ENCODE measurements at regions not wholly inside any gene's neighbourhood (a gene's known extent, or its start where the extent isn't known, plus 50 kb on each side); places are given as distances from the start of the nearest gene placed in this dataset.

DNA sequence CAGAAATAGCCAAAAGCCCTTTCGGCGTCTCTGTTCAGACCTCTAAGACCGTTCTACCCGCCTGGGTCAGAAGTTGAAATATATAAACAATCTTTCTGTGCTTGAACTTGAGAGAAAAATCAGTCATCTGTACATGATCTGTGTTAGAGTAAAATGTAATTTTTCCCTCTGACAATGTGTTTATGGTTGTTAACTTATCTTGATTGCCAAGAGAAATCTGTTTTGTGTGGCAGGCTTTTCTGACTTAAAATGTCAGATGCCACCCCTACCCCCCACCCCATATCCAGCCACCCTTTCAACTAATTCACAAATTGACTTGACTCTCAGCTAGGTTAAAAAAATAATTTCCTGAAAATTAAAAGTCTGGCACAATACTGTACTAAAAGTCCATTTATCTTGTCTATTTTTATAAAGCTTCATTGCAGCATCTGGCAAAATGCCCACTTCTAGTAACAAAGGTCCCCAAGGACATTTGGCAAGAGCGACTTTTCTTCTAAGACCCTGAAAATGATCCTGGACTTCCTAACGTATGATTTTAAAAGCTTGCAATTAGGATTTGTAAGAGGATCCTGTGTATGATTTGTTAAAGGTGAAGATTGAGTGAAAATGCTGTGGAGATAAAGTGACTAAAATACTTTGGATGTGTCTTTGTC is 304.2 kb downstream of the EPHA4 start:
- no peak for DNase-seq (ENCODE audit: extremely low read depth in 1 of 4, low spot score in 3 of 4)
- intact Hi-C loops (cut with micrococcal nuclease), result no loop called here
- ATAC-seq, result no peak
- Histone ChIP-seq H3K36me3 (ENCODE audit: control insufficient read depth, insufficient read depth, low read length) (no peaks in the 10 kb centered on the region), H3K9ac (ENCODE audit: insufficient read depth in 1 of 2, low read depth in 2 of 2, low read length in 2 of 2) (no peak overlapping the region), H3K4me2 (ENCODE audit: insufficient read depth, low read length) (no peak overlapping the region), H4K20me1 (replicated peaks; ENCODE audit: control insufficient read depth, insufficient read depth, low read length) (no peaks in the 10 kb centered on the region), H3K27ac (ENCODE audit: extremely low read depth, low read depth, low read length) (no peak overlapping the region), H3K4me3 (no peak overlapping the region), H3K9me3 (replicated peaks; ENCODE audit: control insufficient read depth, insufficient read depth, low read depth, low read length) (no peaks in the 10 kb centered on the region), H3K79me2 (ENCODE audit: control insufficient read depth, insufficient read depth, low read length) (no peaks in the 10 kb centered on the region), H3K27me3 (ENCODE audit: control insufficient read depth in 2 of 2, insufficient read depth in 2 of 2, low read length in 2 of 2) (no peaks in the 10 kb centered on the region), H3K4me1 (replicated peaks in 1 of 2; ENCODE audit: control insufficient read depth in 2 of 2, insufficient read depth in 2 of 2, low read length in 2 of 2) (no peaks in the 10 kb centered on the region), H2AFZ (ENCODE audit: low read depth, low read length) (no peak overlapping the region), H3K9me1 (ENCODE audit: control insufficient read depth, insufficient read depth, low read length) (no peaks in the 10 kb centered on the region)
- no TSS peak for BruUV-seq (replicated peaks)
- in situ Hi-C loops (cut with MboI), result no loop called here
- ChIA-PET CTCF (ENCODE audit: low intra/inter-chr PET ratio) (no interaction called here), POLR2A (no interaction called here)
- WGBS (ENCODE audit: insufficient coverage, low coverage, missing lambda C conversion rate), result 2% methylated on average over 6 of the region's 6 CpGs
- FAIRE-seq, result no peak
- TF ChIP-seq, protein P1, sequence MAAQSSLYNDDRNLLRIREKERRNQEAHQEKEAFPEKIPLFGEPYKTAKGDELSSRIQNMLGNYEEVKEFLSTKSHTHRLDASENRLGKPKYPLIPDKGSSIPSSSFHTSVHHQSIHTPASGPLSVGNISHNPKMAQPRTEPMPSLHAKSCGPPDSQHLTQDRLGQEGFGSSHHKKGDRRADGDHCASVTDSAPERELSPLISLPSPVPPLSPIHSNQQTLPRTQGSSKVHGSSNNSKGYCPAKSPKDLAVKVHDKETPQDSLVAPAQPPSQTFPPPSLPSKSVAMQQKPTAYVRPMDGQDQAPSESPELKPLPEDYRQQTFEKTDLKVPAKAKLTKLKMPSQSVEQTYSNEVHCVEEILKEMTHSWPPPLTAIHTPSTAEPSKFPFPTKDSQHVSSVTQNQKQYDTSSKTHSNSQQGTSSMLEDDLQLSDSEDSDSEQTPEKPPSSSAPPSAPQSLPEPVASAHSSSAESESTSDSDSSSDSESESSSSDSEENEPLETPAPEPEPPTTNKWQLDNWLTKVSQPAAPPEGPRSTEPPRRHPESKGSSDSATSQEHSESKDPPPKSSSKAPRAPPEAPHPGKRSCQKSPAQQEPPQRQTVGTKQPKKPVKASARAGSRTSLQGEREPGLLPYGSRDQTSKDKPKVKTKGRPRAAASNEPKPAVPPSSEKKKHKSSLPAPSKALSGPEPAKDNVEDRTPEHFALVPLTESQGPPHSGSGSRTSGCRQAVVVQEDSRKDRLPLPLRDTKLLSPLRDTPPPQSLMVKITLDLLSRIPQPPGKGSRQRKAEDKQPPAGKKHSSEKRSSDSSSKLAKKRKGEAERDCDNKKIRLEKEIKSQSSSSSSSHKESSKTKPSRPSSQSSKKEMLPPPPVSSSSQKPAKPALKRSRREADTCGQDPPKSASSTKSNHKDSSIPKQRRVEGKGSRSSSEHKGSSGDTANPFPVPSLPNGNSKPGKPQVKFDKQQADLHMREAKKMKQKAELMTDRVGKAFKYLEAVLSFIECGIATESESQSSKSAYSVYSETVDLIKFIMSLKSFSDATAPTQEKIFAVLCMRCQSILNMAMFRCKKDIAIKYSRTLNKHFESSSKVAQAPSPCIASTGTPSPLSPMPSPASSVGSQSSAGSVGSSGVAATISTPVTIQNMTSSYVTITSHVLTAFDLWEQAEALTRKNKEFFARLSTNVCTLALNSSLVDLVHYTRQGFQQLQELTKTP (IDR thresholded peaks at IDR 0.05; ENCODE audit: low read depth in 1 of 2, partially characterized antibody in 2 of 2), result no peak
- TF ChIP-seq STAT5A (IDR thresholded peaks at IDR 0.05; ENCODE audit: borderline replicate concordance, low read length) (no peak), CHAMP1 (IDR thresholded peaks at IDR 0.05) (no peak), SIRT6 (IDR thresholded peaks at IDR 0.05; ENCODE audit: low read depth, low read length) (no peak), BRD4 (IDR thresholded peaks at IDR 0.05) (no peak), E2F8 (IDR thresholded peaks at IDR 0.05; ENCODE audit: low read depth, partially characterized antibody) (no peak), FOXO4 (CRISPR knock-in tag; IDR thresholded peaks at IDR 0.05) (no peak), ZFP36 (IDR thresholded peaks at IDR 0.05; ENCODE audit: low read depth, low read length, partially characterized antibody) (no peak), RBM22 (IDR thresholded peaks at IDR 0.05; ENCODE audit: low read depth, low read length, poor library complexity, severe bottlenecking) (no peak), ZFP30 (CRISPR knock-in tag; IDR thresholded peaks at IDR 0.05; ENCODE audit: borderline replicate concordance) (no peak)

Data from K562 (cell line).